ENCODE measurements at regions not wholly inside any gene's neighbourhood (a gene's known extent, or its start where the extent isn't known, plus 50 kb on each side); places are given as distances from the start of the nearest gene placed in this dataset.

GRCh38 chr4:162644346-162644745 is 480.5 kb upstream of the FSTL5 start:
- no peaks in the 10 kb centered on the region for H3F3A ChIP-seq (ENCODE audit: insufficient read depth)
- H3K4me1 ChIP-seq (ENCODE audit: insufficient read depth), result no peaks in the 10 kb centered on the region
- no peak overlapping the region for H2AFZ ChIP-seq
- in situ Hi-C loops (cut with MboI), result no loop called here
- H4K20me1 ChIP-seq (ENCODE audit: insufficient read depth), result no peaks in the 10 kb centered on the region
- no peaks in the 10 kb centered on the region for H3K27me3 ChIP-seq (replicated peaks; ENCODE audit: insufficient read depth)
- TF ChIP-seq EZH2 (IDR thresholded peaks at IDR 0.05; ENCODE audit: insufficient read depth, poor library complexity, severe bottlenecking), result no peak
- TF ChIP-seq EZH2phosphoT487 (IDR thresholded peaks at IDR 0.05; ENCODE audit: insufficient read depth, low read depth), result no peak
- no peak overlapping the region for H3K27ac ChIP-seq
- no peak overlapping the region for H3K4me3 ChIP-seq
- H3K36me3 ChIP-seq (ENCODE audit: low read depth), result no peaks in the 10 kb centered on the region
- H3K9me3 ChIP-seq (ENCODE audit: low read depth), result no peaks in the 10 kb centered on the region
- DNase-seq, result peak; percentile 12
- H3K9me2 ChIP-seq (ENCODE audit: insufficient read depth), result no peaks in the 10 kb centered on the region
- no peak overlapping the region for H3K9ac ChIP-seq
- 0% methylated on average over 1 of the region's 1 CpG for WGBS, 2 experiments (ENCODE audit: low coverage in 1 of 2, low lambda C conversion rate in 2 of 2, missing lambda C conversion rate in 2 of 2)
- no peak overlapping the region for H3K4me2 ChIP-seq (ENCODE audit: unreplicated experiment)
- H3K79me2 ChIP-seq (ENCODE audit: insufficient read depth), result no peaks in the 10 kb centered on the region

- H3K9ac ChIP-seq, result no peak overlapping the region
- no peaks in the 10 kb centered on the region for H3K79me2 ChIP-seq (ENCODE audit: insufficient read depth)
- DNase-seq, result no peak
These were observed 476.4 kb upstream of the FSTL5 start for GRCh38 chr4:162640152-162640551.

DNA sequence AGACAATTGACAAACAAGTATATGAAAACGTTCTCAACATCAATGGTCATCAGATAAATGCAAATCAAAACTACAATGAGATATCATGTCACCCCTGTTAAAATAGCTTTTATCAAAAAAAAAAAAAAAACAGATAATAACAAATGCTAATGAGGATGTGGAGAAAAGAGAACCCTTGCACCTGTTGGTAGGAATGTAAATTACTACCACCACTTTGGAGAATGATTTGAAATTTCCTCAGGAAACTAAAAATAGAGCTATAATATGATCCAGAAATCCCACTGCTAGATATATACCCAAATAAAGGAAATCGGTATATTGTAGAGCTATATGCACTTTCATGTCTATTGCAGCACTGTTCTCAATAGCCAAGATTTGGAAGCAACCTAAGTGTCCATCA is 470.6 kb upstream of the FSTL5 start:
- in situ Hi-C loops (cut with MboI), result no loop called here

More at GRCh38 chr4:162640152-162640551, 476.4 kb upstream of the FSTL5 start:
- H3K36me3 ChIP-seq (ENCODE audit: low read depth), result no peaks in the 10 kb centered on the region
- no peaks in the 10 kb centered on the region for H3K4me1 ChIP-seq (ENCODE audit: insufficient read depth)
- WGBS, 2 experiments (ENCODE audit: low coverage in 1 of 2, low lambda C conversion rate in 2 of 2, missing lambda C conversion rate in 2 of 2), result 38 to 41% methylated on average over 13 of the region's 13 CpGs
- no peaks in the 10 kb centered on the region for H4K20me1 ChIP-seq (ENCODE audit: insufficient read depth)
- no peaks in the 10 kb centered on the region for H3K9me2 ChIP-seq (ENCODE audit: insufficient read depth)
- in situ Hi-C loops (cut with MboI), result no loop called here
- no peak overlapping the region for H3K4me3 ChIP-seq
- no peaks in the 10 kb centered on the region for H3K9me3 ChIP-seq (ENCODE audit: low read depth)
- H2AFZ ChIP-seq, result no peak overlapping the region
- H3K27me3 ChIP-seq (replicated peaks; ENCODE audit: insufficient read depth), result no peaks in the 10 kb centered on the region
- H3K27ac ChIP-seq, result no peak overlapping the region
- H3F3A ChIP-seq (ENCODE audit: insufficient read depth), result no peaks in the 10 kb centered on the region
- no peak overlapping the region for H3K4me2 ChIP-seq (ENCODE audit: unreplicated experiment)
- TF ChIP-seq EZH2phosphoT487 (IDR thresholded peaks at IDR 0.05; ENCODE audit: insufficient read depth, low read depth) (no peak), EZH2 (IDR thresholded peaks at IDR 0.05; ENCODE audit: insufficient read depth, poor library complexity, severe bottlenecking) (no peak)

GRCh38 chr4:162622664-162623063 is 458.9 kb upstream of the FSTL5 start:
- Histone ChIP-seq H3K4me1 (ENCODE audit: insufficient read depth) (no peaks in the 10 kb centered on the region), H2AFZ (no peak overlapping the region), H3K27ac (no peak overlapping the region), H3K4me2 (ENCODE audit: unreplicated experiment) (no peak overlapping the region), H3K79me2 (ENCODE audit: insufficient read depth) (no peaks in the 10 kb centered on the region), H3F3A (ENCODE audit: insufficient read depth) (no peaks in the 10 kb centered on the region), H3K36me3 (ENCODE audit: low read depth) (no peaks in the 10 kb centered on the region), H4K20me1 (ENCODE audit: insufficient read depth) (no peaks in the 10 kb centered on the region), H3K9me3 (ENCODE audit: low read depth) (no peaks in the 10 kb centered on the region), H3K9me2 (ENCODE audit: insufficient read depth) (no peaks in the 10 kb centered on the region), H3K9ac (no peak overlapping the region), H3K4me3 (no peak overlapping the region), H3K27me3 (replicated peaks; ENCODE audit: insufficient read depth) (no peaks in the 10 kb centered on the region)
- in situ Hi-C loops (cut with MboI), result no loop called here
- WGBS, 2 experiments (ENCODE audit: low coverage in 1 of 2, low lambda C conversion rate in 2 of 2, missing lambda C conversion rate in 2 of 2), result 5 to 17% methylated on average over 2 of the region's 2 CpGs
- TF ChIP-seq EZH2 (IDR thresholded peaks at IDR 0.05; ENCODE audit: insufficient read depth, poor library complexity, severe bottlenecking), result no peak
- no peak for TF ChIP-seq EZH2phosphoT487 (IDR thresholded peaks at IDR 0.05; ENCODE audit: insufficient read depth, low read depth)
- no peak for DNase-seq

More for the DNA sequence above, 470.6 kb upstream of the FSTL5 start:
- H3K36me3 ChIP-seq (ENCODE audit: low read depth), result no peaks in the 10 kb centered on the region
- no peaks in the 10 kb centered on the region for H4K20me1 ChIP-seq (ENCODE audit: insufficient read depth)
- no peaks in the 10 kb centered on the region for H3F3A ChIP-seq (ENCODE audit: insufficient read depth)
- H3K9ac ChIP-seq, result no peak overlapping the region
- no peaks in the 10 kb centered on the region for H3K79me2 ChIP-seq (ENCODE audit: insufficient read depth)
- no peaks in the 10 kb centered on the region for H3K4me1 ChIP-seq (ENCODE audit: insufficient read depth)
- no peak for TF ChIP-seq EZH2phosphoT487 (IDR thresholded peaks at IDR 0.05; ENCODE audit: insufficient read depth, low read depth)
- TF ChIP-seq EZH2 (IDR thresholded peaks at IDR 0.05; ENCODE audit: insufficient read depth, poor library complexity, severe bottlenecking), result no peak
- no peak overlapping the region for H3K4me3 ChIP-seq
- H3K9me3 ChIP-seq (ENCODE audit: low read depth), result no peaks in the 10 kb centered on the region
- H2AFZ ChIP-seq, result no peak overlapping the region
- no peaks in the 10 kb centered on the region for H3K9me2 ChIP-seq (ENCODE audit: insufficient read depth)
- no peak for DNase-seq
- H3K27me3 ChIP-seq (replicated peaks; ENCODE audit: insufficient read depth), result no peaks in the 10 kb centered on the region
- 13 to 14% methylated on average over 2 of the region's 2 CpGs for WGBS, 2 experiments (ENCODE audit: low coverage in 1 of 2, low lambda C conversion rate in 2 of 2, missing lambda C conversion rate in 2 of 2)
- H3K27ac ChIP-seq, result no peak overlapping the region
- H3K4me2 ChIP-seq (ENCODE audit: unreplicated experiment), result no peak overlapping the region

GRCh38 chr4:162610116-162610515 is 446.3 kb upstream of the FSTL5 start:
- H3K9me3 ChIP-seq (ENCODE audit: low read depth), result no peaks in the 10 kb centered on the region
- in situ Hi-C loops (cut with MboI), result no loop called here
- H3K27me3 ChIP-seq (replicated peaks; ENCODE audit: insufficient read depth), result no peaks in the 10 kb centered on the region
- no peaks in the 10 kb centered on the region for H3F3A ChIP-seq (ENCODE audit: insufficient read depth)
- H4K20me1 ChIP-seq (ENCODE audit: insufficient read depth), result no peaks in the 10 kb centered on the region
- H3K9ac ChIP-seq, result no peak overlapping the region
- H3K4me3 ChIP-seq, result no peak overlapping the region
- H3K27ac ChIP-seq, result no peak overlapping the region
- H3K4me2 ChIP-seq (ENCODE audit: unreplicated experiment), result no peak overlapping the region
- H3K79me2 ChIP-seq (ENCODE audit: insufficient read depth), result no peaks in the 10 kb centered on the region
- TF ChIP-seq EZH2 (IDR thresholded peaks at IDR 0.05; ENCODE audit: insufficient read depth, poor library complexity, severe bottlenecking), result no peak
- TF ChIP-seq EZH2phosphoT487 (IDR thresholded peaks at IDR 0.05; ENCODE audit: insufficient read depth, low read depth), result no peak
- no peak overlapping the region for H2AFZ ChIP-seq
- no peak for DNase-seq
- H3K36me3 ChIP-seq (ENCODE audit: low read depth), result no peaks in the 10 kb centered on the region
- H3K4me1 ChIP-seq (ENCODE audit: insufficient read depth), result no peaks in the 10 kb centered on the region
- no peaks in the 10 kb centered on the region for H3K9me2 ChIP-seq (ENCODE audit: insufficient read depth)
